ENCODE measurements at regions not wholly inside any gene's neighbourhood (a gene's known extent, or its start where the extent isn't known, plus 50 kb on each side); places are given as distances from the start of the nearest gene placed in this dataset.
"Not testable (repeated sequence)": the region's sequence is repeated elsewhere in the genome, so short reads cannot be mapped to it uniquely, and the experiment has no call there.

DNA sequence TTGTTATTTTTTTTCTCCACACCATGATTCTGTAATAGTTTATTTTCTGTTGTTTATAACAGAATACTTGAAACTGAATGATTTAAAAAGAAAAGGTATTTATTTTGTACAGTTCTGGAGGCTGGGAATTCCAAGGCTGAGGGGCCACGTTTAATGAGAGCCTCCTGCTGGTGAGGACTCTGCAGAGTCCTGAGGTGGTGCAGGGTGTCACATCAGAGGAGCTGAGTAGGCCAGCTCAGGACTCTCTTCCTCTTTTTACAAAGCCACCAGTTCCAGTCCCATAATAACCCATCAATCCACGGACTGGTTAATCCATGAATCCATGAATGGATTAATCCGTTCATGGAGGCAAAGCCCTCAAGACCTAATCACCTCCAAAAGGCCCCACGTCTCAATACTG, 71.6 kb downstream of the TFAP2A start:
- no peak for DNase-seq

DNA sequence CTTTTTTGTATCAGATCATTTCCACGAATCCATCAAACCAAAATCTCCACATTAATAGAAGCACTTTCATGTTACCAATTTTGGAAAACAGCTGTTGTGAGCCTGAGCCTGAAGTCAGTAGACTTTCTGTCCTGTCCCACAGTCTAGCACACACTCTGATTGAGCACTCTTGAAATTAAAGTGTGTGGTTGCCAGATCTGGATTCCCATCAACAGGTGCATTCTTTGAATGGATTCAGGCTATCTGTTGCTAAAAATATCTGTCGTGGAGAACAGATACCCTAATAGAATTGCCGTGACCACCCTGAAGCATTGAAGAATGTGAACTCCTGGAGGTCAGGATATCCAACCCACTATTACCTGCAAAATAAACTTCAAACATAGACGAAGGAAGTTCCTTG, 73.3 kb downstream of the TFAP2A start:
- DNase-seq = no peak

DNA sequence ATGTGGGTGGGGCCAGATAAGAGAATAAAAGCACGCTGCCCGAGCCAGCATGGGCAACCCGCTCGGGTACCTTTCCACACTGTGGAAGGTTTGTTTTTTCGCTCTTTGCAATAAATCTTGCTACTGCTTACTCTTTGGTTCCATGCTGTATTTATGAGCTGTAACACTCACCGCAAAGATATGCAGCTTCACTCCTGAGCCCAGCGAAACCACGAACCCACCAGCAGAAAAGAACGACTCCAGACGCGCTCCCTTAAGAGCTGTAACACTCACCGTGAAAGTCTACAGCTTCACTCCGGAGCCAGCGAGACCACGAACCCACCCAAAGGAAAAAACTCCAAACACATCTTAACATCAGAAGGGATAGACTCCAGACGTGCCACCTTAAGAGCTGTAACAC, 76.7 kb downstream of the TFAP2A start:
- no peak for DNase-seq

DNA sequence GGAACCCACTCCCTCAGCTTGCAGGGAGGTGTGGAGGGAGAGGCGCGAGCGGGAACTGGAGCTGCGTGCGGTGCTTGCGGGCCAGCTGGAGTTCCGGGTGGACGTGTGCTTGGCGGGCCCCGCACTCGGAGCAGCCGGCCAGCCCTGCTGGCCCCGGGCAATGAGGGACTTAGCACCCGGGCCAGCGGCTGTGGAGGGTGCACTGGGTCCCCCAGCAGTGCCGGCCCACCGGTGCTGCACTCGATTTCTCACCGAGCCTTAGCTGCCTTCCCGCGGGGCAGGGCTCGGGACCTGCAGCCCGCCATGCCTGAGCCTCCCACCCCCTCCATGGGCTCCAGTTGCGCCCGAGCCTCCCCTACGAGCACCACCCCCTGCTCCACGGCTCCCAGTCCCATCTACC, 77.5 kb downstream of the TFAP2A start:
- DNase-seq = not testable (repeated sequence)

DNA sequence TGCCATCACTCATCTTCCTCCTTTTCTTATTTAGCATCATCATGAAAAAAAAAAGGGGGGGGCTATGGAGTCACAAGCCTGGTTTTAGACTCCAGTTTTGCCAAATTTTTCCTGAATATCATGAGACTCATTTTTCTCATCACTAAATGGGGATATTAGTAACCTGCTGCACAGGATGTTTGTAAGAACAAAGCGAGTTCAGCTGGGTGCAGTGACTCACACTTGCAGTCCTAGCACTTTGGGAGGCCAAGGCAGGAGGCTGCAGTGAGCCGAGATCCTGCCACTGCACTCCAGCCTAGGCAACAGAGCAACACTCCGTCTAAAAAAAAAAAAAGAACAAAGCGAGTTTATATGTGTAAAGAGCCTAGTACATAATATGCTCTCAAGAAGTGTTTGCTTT, 82.8 kb downstream of the TFAP2A start:
- DNase-seq = no peak

DNA sequence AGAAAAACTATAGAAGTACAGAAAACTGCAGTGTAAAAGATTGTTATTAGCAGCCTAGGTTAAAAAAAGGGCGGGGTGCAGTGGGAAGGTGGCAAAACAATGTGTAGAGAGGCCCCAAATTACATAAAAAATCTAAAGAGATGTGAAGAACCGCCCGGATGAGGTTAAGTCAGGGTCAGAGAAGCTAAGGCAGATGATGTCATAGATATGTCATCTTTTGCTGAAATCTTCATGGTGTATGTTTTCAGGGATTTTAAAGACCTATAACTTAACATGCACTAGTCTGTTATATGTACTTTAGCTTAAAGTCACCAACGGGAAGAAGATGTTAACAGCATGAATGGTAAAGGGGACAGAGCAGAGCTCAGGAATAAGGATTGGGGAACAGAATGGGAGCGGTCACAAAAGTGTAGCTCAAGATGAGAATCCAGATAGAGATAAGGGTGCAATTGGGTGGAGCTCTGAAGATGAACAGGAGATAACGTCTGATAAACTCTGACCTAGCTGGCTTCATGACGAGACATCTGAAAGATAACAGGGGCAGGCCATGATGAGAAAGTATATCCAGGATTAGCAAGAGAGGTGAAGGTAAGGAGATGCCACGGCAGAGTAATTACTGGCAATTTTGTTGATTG, 83.4 kb downstream of the TFAP2A start:
- DNase-seq = no peak

DNA sequence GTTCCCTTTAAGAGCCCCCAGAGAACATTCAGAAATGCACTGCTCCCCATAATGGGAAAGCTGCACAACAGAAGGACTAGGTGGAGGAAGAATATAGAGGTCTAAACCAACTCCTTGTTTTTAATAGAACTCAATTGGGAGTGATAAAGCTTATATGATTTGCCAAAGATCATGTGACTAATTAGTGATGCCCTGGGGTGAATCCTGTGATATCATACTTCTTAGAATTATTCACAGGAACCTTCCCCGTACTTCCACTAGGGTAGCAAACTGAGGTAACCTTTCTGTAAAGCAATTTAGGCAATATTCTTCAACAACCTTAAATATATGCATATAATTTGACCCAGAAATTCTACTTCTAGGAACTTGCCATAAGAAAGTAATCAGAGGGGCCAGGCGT, 84.4 kb downstream of the TFAP2A start:
- no peak for DNase-seq

DNA sequence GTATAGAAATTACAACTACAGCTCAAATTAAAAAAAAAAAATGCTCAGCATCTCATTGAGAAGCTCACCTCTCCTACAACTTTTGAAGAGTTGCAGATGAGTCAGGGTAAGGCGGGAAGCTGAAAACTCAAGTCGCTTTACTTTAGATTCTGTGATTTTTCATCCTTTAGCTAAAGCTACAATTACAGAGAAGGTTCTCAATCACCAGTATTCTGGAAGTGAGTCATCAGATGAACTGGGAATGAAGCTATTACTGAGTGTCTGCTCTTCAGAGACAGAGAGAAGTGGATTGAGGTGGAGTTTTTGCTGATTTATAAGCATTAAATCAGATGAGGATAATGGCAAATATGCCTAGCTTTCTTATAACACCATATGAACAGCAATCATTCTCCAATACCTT, 91.9 kb downstream of the TFAP2A start:
- DNase-seq = no peak

DNA sequence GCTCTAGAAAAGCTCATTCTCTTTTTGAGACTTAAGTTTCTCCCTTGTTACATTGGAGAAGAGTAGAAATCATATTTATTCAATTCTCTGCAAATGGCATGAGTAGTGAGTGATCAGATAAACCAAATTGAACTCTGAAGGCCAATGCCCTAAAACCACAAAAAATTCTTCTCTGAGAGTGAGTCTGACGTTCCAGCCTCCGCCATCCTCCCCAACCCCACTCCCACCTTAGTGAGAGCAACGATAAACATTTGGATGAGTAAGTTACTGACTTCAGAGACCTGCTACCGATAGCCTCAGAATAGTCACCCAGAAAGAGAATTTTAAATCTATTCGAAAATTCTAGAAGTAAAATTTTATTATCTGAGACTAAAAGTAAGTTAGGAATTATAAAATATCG, 94.6 kb downstream of the TFAP2A start:
- DNase-seq = no peak

DNA sequence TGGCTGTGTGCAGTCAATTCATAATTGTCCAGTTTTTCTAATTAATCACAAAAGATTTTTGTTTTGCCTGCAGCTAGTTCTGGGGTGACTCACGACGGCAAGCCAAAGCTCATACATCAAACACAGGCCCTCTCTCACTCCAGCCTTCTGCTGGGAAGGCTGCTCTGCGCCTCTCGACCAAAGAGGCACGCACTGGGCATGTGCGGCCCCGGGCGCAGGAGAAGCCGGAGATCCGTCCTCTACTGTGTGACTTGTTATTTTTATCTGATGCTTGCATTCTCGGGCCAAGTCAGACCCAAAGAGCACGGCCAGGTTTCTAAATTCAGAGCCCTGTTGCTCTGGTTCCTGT, 98.5 kb downstream of the TFAP2A start:
- no peak for DNase-seq

DNA sequence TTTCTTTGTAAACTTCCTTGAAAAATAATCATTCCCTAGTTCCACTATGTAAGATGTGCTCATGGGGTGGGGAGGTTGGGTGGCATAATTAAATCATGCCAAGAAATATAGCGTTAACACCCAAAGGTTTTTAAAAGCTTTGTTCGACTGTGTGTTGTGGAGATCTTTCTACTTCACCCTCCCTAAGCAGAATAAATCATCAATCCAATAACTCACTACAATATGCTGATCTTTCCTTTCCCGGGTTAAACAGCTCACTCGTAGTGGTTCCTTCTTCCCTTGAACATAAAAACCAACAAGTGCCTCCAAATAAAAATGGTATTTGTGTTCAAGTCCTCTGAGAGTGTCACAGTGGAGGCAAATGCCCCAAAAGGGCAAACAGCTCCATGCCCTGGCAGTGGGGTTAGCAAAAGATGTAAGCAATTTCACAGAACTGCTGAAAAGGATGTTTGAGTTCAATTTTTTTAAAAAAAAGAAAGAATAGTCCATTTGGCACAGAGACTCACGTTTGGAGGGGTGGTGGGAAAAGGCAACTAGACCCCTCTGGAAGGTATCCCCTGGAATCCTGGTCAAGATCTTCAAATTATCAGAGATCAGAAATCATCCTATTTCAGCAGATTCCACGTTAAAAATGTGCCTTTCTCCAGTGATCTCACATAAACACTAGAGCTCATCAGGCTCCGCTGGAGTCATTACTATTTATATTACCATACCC, 99.1 kb downstream of the TFAP2A start:
- DNase-seq = no peak

DNA sequence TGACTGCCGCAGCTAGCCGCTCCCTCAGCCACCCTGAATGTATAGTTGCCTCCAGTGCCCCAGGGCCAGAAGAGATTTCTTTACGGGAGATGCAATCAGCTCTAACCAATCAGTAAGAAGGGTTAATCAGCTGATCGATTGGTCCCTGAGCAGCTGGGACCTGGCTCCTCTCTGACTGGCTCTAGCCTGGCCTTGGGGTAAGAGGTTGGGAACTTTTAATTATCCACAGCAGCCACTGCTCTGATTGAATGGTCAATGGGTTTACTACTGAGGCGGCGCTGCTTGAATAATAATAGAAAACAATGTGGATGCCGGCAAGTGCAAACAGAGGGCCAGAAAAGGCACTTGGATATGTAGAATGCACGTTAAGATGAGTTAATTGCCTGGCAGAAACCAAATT, 99.8 kb downstream of the TFAP2A start:
- no peak for DNase-seq

DNA sequence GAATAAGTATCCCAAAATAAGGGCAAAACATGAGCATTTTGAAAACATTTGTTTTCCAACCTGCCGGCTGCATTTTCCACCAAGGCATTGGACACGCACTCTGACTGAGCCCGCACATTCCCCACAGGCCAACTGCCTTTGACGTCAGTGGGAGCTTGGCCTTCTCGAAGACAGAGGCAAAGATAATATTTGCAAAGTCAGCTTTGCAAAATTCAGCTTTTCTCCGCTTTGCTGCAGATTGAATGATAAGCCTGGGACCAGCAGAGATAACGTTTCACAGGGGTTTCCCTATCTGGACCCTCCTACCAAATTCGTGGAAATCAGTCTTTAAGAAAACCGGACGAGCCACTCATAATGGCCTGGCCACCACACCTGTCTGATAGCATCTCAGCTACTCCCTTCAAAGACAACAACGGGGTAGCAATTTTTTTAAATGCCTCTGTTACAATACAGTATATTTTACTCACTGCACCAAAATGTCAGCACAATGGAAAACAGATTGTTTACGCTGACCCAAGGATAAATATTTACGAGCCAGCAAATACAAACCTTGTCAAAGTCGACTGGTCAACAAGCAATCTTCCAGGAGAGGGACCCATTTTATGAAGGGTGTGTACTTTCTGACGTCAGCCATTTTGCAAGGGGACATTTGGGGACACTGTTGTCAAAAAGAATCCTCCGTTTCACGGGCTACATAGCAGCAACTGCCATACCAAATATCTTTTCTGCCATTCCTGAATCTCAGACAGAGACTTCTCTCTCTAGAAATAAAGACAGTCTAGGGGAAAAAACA, 100.5 kb downstream of the TFAP2A start:
- no peak for DNase-seq

DNA sequence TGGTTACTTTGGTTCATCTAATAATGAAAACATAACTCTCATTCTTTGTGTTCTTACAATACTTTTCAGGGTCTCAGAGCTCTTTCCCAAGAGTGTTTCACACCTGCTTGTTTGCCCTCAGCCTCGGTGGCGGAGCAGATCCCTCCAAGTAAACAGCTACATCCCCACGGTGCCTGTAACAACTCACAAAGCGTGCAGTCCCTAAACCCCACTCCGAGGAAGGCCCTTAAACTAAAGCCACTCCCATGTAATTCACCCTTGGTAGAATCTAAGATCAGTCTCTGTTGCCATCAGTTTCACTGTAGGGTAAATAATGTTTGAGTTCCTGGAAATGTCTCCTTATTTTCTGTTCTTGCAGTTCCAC, 101.1 kb downstream of the TFAP2A start:
- DNase-seq = no peak

DNA sequence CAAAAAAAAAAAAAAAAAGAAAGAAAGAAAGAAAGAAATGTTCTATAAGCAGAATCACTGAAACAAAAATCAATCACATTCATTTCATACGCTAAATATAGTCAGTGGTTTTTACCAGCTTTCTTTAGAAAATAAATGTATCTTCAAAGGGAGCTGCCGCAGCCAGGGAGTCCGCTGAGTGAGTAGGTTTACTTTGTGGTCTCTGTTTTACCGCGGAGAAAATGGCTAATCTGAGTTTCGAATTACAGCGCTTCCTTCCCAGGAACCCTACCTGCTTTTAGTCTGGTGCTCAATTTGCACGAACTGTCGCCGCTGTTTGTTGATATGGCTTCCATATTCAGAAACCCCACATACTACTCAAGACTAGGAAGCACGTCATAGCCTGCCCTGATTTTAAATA, 102.4 kb downstream of the TFAP2A start:
- DNase-seq = no peak

DNA sequence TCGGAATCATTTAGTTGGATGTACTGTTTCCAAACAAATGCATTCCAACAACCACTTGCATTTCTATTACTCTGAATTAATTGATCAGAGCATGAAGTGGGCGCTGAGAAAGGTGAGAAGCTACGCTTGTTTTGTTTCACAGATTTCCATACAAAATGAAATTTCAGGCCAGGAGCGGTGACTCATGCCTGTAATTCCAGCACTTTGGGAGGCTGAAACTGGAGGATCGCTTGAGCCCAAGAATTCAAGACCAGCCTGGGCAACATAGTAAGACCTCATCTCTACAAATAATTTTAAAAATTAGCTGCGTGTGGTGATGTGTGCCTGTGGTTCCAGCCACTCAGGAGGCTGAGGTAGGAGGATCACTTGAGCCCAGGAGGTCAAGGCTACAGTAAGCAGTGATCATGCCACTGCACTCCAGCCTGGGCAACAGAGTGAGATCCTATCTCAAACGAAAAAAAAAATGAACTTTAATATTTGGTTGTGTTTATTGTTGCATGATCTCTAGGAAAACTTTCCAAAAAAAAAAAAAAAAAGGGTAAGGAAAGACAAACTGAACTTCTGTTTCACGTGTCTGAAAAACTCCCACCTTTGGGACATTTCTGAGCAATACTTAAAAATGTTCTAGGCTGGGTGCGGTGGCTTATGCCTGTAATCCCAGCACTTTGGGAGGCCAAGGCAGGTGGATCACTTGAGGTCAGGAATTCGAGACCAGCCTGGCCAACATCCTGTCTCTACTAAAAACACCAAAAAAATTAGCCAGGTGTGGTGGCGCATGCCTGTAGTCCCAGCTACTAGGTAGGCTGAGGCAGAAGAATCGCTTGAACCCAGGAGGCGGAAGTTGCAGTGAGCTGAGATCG, 103.1 kb downstream of the TFAP2A start:
- not testable (repeated sequence) for DNase-seq

DNA sequence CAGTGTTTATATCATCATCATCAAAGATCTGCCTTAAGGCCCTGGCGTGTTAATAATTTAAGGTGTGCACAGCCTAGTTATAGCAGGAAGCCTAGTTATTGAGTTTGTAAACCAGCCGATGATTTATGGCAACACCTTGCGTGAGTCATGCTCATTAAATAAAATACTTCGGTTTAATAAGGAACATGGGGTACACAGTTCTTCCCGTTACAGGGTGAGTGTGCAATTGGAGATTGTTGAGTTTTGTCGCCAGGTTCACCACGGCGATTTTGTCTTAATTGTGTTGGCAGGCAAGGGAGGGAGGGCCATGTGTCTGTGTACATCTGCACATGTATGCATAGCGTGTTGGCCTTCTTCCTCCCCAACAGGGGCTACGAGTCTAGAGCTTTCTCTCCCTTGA, 104.0 kb downstream of the TFAP2A start:
- DNase-seq = no peak

DNA sequence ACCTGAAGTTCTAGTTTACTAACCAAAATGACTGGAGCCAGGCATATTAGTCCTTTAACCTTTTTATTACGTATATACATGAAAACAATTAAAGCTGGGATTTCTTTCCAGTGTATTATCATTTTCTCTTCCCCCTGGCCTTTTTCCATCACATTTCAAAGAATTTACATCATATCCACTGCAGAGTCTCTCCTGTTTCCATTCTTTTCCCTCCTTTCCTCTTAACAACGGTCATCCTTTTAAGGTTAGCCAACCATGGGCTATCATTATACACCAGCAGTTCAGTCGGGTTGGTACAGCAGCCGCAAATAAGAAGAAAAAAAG, 104.6 kb downstream of the TFAP2A start:
- DNase-seq = no peak

DNA sequence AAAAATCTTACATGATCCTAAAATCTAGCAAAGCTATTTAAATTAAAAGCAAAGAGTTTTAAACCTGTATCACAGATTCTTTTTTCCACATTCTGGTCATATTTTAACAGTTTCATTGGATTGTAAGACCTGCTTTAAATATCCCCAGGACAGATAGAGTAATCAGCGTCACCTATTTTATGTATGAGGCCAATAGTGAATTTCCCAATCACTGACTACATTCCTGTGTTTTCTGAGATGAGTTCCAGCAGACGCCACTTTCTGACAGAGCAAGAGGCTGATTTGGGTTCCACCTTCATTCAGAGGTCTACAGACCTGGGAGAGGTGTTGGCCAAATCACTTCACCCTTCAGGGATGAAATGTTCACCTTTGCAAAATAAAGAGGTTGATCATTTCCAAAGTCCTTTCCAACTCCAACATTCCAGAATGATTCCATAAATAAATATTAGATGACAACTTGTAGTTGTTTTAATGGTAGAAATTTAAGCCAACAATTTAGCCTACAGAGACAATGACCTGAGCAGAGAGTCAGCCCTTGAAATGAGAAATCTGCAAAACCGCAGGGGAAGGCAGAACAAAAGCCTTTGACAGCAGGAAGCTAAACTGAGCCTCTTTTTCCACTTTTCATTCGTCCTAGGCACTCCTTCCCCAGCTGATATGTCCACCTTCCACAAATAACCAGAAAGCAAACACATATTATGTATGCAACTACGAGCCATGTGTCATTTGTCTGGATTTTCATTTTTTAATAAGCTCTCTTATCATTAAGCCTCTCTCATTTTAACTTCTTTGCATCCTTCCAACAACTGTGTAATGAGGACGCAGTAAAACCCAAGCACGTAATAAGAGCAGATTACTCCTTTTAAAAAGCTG, 105.2 kb downstream of the TFAP2A start:
- DNase-seq = no peak

DNA sequence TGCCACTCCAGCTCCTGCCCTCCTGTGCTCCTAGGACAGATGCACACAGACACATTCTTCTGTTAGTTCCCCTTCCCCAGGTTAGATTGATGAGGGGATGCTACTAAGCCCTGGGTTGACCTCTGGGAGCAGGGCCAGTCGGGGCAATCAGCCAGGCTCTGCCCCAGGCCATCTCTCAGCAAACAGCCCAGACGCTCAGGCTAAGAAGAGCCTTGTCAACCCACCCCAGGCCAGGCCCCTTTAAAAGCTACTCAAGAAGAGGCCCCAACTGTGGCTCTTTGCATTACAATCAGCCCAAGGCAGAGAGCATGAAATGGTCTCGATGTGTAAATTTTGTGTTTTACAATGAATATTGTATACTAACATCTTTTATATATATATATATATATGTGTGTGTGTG, 107.4 kb downstream of the TFAP2A start:
- DNase-seq = no peak

DNA sequence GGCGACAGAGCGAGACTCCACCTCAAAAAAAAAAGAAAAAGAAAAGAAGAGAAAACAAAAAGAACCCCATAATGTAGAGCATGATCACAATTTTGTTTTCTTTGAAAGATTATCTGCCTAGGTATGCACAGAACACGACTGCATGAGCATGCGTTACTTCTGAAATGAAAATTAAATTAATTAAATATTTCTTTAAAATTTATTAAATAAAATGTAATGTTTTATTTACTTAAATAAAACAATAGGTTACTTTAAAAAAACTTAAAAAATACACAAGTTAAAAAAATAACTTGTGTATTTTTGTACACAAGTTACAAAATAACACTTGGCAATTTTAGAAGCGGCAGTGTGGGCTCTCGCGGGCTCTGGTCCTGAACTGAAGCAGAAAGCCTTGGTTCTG, 107.8 kb downstream of the TFAP2A start:
- no peak for DNase-seq

DNA sequence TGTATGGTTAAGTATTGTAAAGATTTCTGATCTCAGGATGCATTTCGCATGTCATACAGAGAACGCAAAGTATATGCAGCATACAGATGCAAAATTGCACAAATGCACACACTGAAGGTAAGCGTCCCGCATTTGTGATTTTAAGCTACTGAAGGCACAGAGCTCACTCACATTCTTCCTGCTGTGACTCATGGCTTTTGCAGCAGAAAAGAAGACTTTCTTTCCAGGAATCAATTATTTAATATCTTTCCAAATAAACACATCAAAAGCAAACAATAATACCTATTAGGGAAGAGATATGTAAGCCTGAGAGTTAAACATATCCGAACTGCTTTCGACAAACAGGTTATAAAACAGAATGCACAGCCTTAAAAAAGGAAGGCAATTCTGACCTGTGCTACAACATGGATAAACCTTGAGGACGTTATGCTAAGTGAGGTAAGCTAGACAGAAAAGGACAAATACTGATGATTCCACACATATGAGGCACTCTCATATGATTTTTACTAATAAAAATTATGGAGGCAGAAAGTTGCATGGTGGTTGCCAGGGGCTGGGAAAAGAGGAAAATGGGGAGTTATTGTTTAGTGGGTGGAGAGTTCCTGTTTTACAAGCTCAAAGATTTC, 109.0 kb downstream of the TFAP2A start:
- DNase-seq = no peak
